ENCODE measurements at regions not wholly inside any gene's neighbourhood (a gene's known extent, or its start where the extent isn't known, plus 50 kb on each side); places are given as distances from the start of the nearest gene placed in this dataset.

- Histone ChIP-seq H3K27ac (ENCODE audit: low read depth, low read length) (no peak overlapping the region), H3K36me3 (ENCODE audit: control insufficient read depth in 2 of 3, insufficient read depth in 3 of 3, low read length in 3 of 3) (no peaks in the 10 kb centered on the region), H3K4me3 (ENCODE audit: low read length) (no peak overlapping the region), H3K9me3 (ENCODE audit: control insufficient read depth in 2 of 3, low read length in 3 of 3) (no peaks in the 10 kb centered on the region), H3K27me3 (ENCODE audit: control insufficient read depth in 2 of 2, insufficient read depth in 2 of 2, low read length in 2 of 2) (no peaks in the 10 kb centered on the region), H3K4me1 (ENCODE audit: control insufficient read depth in 2 of 2, insufficient read depth in 2 of 2, low read length in 2 of 2) (no peaks in the 10 kb centered on the region)
- ATAC-seq = no peak
- intact Hi-C loops (cut with micrococcal nuclease) = no loop called here
- H3K27me3 Mint-ChIP-seq = peaks cover 0 to 5% (median 0%) of the 10 kb centered on the region in 5 donors
- H3K36me3 Mint-ChIP-seq = peaks cover 0 to 5% (median 0%) of the 10 kb centered on the region in 5 donors
- POLR2A ChIA-PET = no interaction called here
- no peak overlapping the region for H3K4me3 Mint-ChIP-seq
- no peak for DNase-seq
- H3K27ac Mint-ChIP-seq = no peak overlapping the region
- CTCF ChIA-PET = no interaction called here
- H3K9me3 Mint-ChIP-seq = peaks cover 0 to 13% (median 0%) of the 10 kb centered on the region in 11 donors
- H3K4me1 Mint-ChIP-seq = no peaks in the 10 kb centered on the region
These were observed 137.8 kb upstream of the HS3ST1 start for GRCh38 chr4:11566444-11567022.

GRCh38 chr4:11565899-11566298 is 137.2 kb upstream of the HS3ST1 start:
- Mint-ChIP-seq H3K4me3 (no peak overlapping the region), H3K27ac (no peak overlapping the region), H3K9me3 (peaks cover 0 to 13% (median 0%) of the 10 kb centered on the region in 11 donors), H3K27me3 (no peaks in the 10 kb centered on the region), H3K4me1 (no peaks in the 10 kb centered on the region), H3K36me3 (peaks cover 0 to 5% (median 0%) of the 10 kb centered on the region in 5 donors)
- Histone ChIP-seq H3K36me3 (ENCODE audit: control insufficient read depth in 2 of 3, insufficient read depth in 3 of 3, low read length in 3 of 3) (no peaks in the 10 kb centered on the region), H3K9me3 (ENCODE audit: control insufficient read depth in 2 of 3, low read length in 3 of 3) (no peaks in the 10 kb centered on the region), H3K4me3 (ENCODE audit: low read length) (no peak overlapping the region), H3K27me3 (ENCODE audit: control insufficient read depth in 2 of 2, insufficient read depth in 2 of 2, low read length in 2 of 2) (no peaks in the 10 kb centered on the region), H3K27ac (ENCODE audit: low read depth, low read length) (no peak overlapping the region), H3K4me1 (ENCODE audit: control insufficient read depth in 2 of 2, insufficient read depth in 2 of 2, low read length in 2 of 2) (no peaks in the 10 kb centered on the region)
- ChIA-PET POLR2A (no interaction called here), CTCF (no interaction called here)
- DNase-seq = no peak
- intact Hi-C loops (cut with micrococcal nuclease) = no loop called here
- no peak for ATAC-seq

GRCh38 chr4:11565213-11565612 is 136.5 kb upstream of the HS3ST1 start:
- peaks cover 0 to 5% (median 0%) of the 10 kb centered on the region in 5 donors for H3K36me3 Mint-ChIP-seq
- Histone ChIP-seq H3K4me3 (ENCODE audit: low read length) (no peak overlapping the region), H3K27ac (ENCODE audit: low read depth, low read length) (no peak overlapping the region), H3K4me1 (ENCODE audit: control insufficient read depth in 2 of 2, insufficient read depth in 2 of 2, low read length in 2 of 2) (no peaks in the 10 kb centered on the region), H3K9me3 (ENCODE audit: control insufficient read depth in 2 of 3, low read length in 3 of 3) (no peaks in the 10 kb centered on the region), H3K27me3 (ENCODE audit: control insufficient read depth in 2 of 2, insufficient read depth in 2 of 2, low read length in 2 of 2) (no peaks in the 10 kb centered on the region), H3K36me3 (ENCODE audit: control insufficient read depth in 2 of 3, insufficient read depth in 3 of 3, low read length in 3 of 3) (no peaks in the 10 kb centered on the region)
- H3K27ac Mint-ChIP-seq = no peak overlapping the region
- ATAC-seq = no peak
- DNase-seq = no peak
- H3K9me3 Mint-ChIP-seq = peaks cover 0 to 13% (median 0%) of the 10 kb centered on the region in 11 donors
- POLR2A ChIA-PET = no interaction called here
- H3K27me3 Mint-ChIP-seq = peaks cover 0 to under 1% (median 0%) of the 10 kb centered on the region in 5 donors
- CTCF ChIA-PET = no interaction called here
- intact Hi-C loops (cut with micrococcal nuclease) = no loop called here
- H3K4me1 Mint-ChIP-seq = no peaks in the 10 kb centered on the region
- H3K4me3 Mint-ChIP-seq = no peak overlapping the region

- Mint-ChIP-seq H3K4me3 (no peak overlapping the region), H3K27ac (no peak overlapping the region), H3K4me1 (no peaks in the 10 kb centered on the region), H3K27me3 (peaks cover 0 to 4% (median 0%) of the 10 kb centered on the region in 5 donors), H3K36me3 (peaks cover 0 to 5% (median 0%) of the 10 kb centered on the region in 5 donors), H3K9me3 (peaks cover 0 to 13% (median 3%) of the 10 kb centered on the region in 11 donors)
- no peak overlapping the region for H3K4me3 ChIP-seq (ENCODE audit: low read length)
- no peaks in the 10 kb centered on the region for H3K36me3 ChIP-seq (ENCODE audit: control insufficient read depth in 2 of 3, insufficient read depth in 3 of 3, low read length in 3 of 3)
- no peaks in the 10 kb centered on the region for H3K4me1 ChIP-seq (ENCODE audit: control insufficient read depth in 2 of 2, insufficient read depth in 2 of 2, low read length in 2 of 2)
- no peak overlapping the region for H3K27ac ChIP-seq (ENCODE audit: low read depth, low read length)
- ChIA-PET POLR2A (no interaction called here), CTCF (no interaction called here)
- no peaks in the 10 kb centered on the region for H3K27me3 ChIP-seq (ENCODE audit: control insufficient read depth in 2 of 2, insufficient read depth in 2 of 2, low read length in 2 of 2)
- no peak for DNase-seq
- ATAC-seq = no peak
- H3K9me3 ChIP-seq (ENCODE audit: control insufficient read depth in 2 of 3, low read length in 3 of 3) = no peaks in the 10 kb centered on the region
- intact Hi-C loops (cut with micrococcal nuclease) = no loop called here
These were observed 135.3 kb upstream of the HS3ST1 start for GRCh38 chr4:11564021-11564420.

- H3K9me3 Mint-ChIP-seq = peaks cover 0 to 2% (median 0%) of the 10 kb centered on the region in 11 donors
- DNase-seq (no peak), ATAC-seq (no peak)
- Histone ChIP-seq H3K27ac (ENCODE audit: low read depth, low read length) (no peak overlapping the region), H3K27me3 (ENCODE audit: control insufficient read depth in 2 of 2, insufficient read depth in 2 of 2, low read length in 2 of 2) (no peaks in the 10 kb centered on the region), H3K4me3 (ENCODE audit: low read length) (no peak overlapping the region), H3K36me3 (ENCODE audit: control insufficient read depth in 2 of 3, insufficient read depth in 3 of 3, low read length in 3 of 3) (no peaks in the 10 kb centered on the region), H3K9me3 (ENCODE audit: control insufficient read depth in 2 of 3, low read length in 3 of 3) (no peaks in the 10 kb centered on the region), H3K4me1 (ENCODE audit: control insufficient read depth in 2 of 2, insufficient read depth in 2 of 2, low read length in 2 of 2) (no peaks in the 10 kb centered on the region)
- intact Hi-C loops (cut with micrococcal nuclease) = no loop called here
- peaks cover 0 to 11% (median 5%) of the 10 kb centered on the region in 5 donors for H3K27me3 Mint-ChIP-seq
- H3K4me3 Mint-ChIP-seq = no peak overlapping the region
- H3K27ac Mint-ChIP-seq = no peak overlapping the region
- H3K36me3 Mint-ChIP-seq = no peaks in the 10 kb centered on the region
- CTCF ChIA-PET = interaction anchor here (0.6 kb wide), 1 partner anchor 868 kb away, joined by 3 read pairs; no protein-coding TSS in a partner anchor
- POLR2A ChIA-PET = no interaction called here
- peaks cover 0 to 5% (median 0%) of the 10 kb centered on the region in 7 donors for H3K4me1 Mint-ChIP-seq
These were observed 120.8 kb upstream of the HS3ST1 start for GRCh38 chr4:11549525-11549924.

GRCh38 chr4:11548597-11549082 is 119.9 kb upstream of the HS3ST1 start:
- Histone ChIP-seq H3K36me3 (ENCODE audit: control insufficient read depth in 2 of 3, insufficient read depth in 3 of 3, low read length in 3 of 3) (no peaks in the 10 kb centered on the region), H3K27me3 (ENCODE audit: control insufficient read depth in 2 of 2, insufficient read depth in 2 of 2, low read length in 2 of 2) (no peaks in the 10 kb centered on the region), H3K4me3 (ENCODE audit: low read length) (no peak overlapping the region), H3K9me3 (ENCODE audit: control insufficient read depth in 2 of 3, low read length in 3 of 3) (no peaks in the 10 kb centered on the region), H3K27ac (ENCODE audit: low read depth, low read length) (no peak overlapping the region), H3K4me1 (ENCODE audit: control insufficient read depth in 2 of 2, insufficient read depth in 2 of 2, low read length in 2 of 2) (no peaks in the 10 kb centered on the region)
- H3K9me3 Mint-ChIP-seq = peaks cover 0 to 2% (median 0%) of the 10 kb centered on the region in 11 donors
- DNase-seq (no peak), ATAC-seq (no peak)
- H3K36me3 Mint-ChIP-seq = no peaks in the 10 kb centered on the region
- intact Hi-C loops (cut with micrococcal nuclease) = no loop called here
- H3K27ac Mint-ChIP-seq = no peak overlapping the region
- H3K4me1 Mint-ChIP-seq = peaks cover 0 to 7% (median 0%) of the 10 kb centered on the region in 7 donors
- peaks cover 0 to 11% (median 5%) of the 10 kb centered on the region in 5 donors for H3K27me3 Mint-ChIP-seq
- ChIA-PET CTCF (interaction anchor here (0.6 kb wide), 1 partner anchor 867 kb away, joined by 3 read pairs; no protein-coding TSS in a partner anchor), POLR2A (no interaction called here)
- no peak overlapping the region for H3K4me3 Mint-ChIP-seq

All from naive thymus-derived CD4-positive, alpha-beta T cell (primary cell).